ENCODE measurements at regions not wholly inside any gene's neighbourhood (a gene's known extent, or its start where the extent isn't known, plus 50 kb on each side); places are given as distances from the start of the nearest gene placed in this dataset.
"Not testable (repeated sequence)": the region's sequence is repeated elsewhere in the genome, so short reads cannot be mapped to it uniquely, and the experiment has no call there.

- DNase-seq (ENCODE audit: low read depth in 1 of 2, low spot score in 1 of 2) = no peak
These were observed 695.2 kb downstream of the GRXCR1 start for GRCh38 chr4:43587758-43588157.

DNA sequence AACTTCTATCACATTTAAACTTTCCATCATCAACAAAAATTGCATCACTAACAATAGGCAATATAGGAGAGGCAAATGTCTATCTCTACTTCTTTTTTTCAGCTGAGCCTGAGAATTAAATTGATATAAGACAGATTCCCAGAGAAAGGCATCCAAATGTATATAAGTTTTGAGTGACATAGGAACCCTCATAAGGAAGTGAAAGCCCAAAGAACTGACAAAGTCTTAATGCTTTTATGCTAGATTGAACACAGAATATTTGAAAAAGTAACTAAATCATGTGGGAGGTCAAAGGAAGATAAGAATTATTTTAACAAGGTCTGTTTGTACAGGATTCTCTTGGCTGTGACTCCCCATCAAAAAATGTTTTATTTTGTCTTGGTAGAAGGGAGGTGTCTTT lies 714.9 kb downstream of the GRXCR1 start:
- DNase-seq (ENCODE audit: low read depth in 1 of 2, low spot score in 1 of 2) = no peak

GRCh38 chr4:43607827-43608461 lies 715.4 kb downstream of the GRXCR1 start:
- no peak for DNase-seq (ENCODE audit: low read depth in 1 of 2, low spot score in 1 of 2)

- DNase-seq (ENCODE audit: low read depth in 1 of 2, low spot score in 1 of 2) = no peak
These were observed 726.7 kb downstream of the GRXCR1 start for GRCh38 chr4:43619219-43619618.

- DNase-seq (ENCODE audit: low read depth in 1 of 2, low spot score in 1 of 2) = not testable (repeated sequence)
These were observed 745.4 kb downstream of the GRXCR1 start for GRCh38 chr4:43637893-43638292.

DNA sequence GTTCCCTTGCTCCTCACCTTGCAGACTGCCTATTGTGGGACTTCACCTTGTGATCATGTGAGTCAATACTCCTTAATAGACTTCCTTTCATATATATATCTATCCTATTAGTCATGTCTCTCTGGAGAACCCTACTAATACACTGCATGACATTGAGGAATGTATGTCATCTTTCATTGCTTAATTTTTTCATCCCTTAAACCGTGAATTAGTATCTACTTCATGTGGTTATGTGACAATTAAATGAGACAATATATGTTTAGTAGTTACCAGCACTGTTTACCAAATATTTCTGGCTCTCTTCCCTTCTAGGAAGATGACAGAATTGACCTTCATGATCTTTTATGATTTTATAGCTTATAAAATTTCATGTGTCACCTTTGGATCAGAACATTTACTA lies 759.5 kb downstream of the GRXCR1 start:
- no peak for DNase-seq (ENCODE audit: low read depth in 1 of 2, low spot score in 1 of 2)

GRCh38 chr4:43659547-43659946 lies 767.0 kb downstream of the GRXCR1 start:
- not testable (repeated sequence) for DNase-seq (ENCODE audit: low read depth in 1 of 2, low spot score in 1 of 2)

- not testable (repeated sequence) for DNase-seq (ENCODE audit: low read depth in 1 of 2, low spot score in 1 of 2)
These were observed 776.2 kb downstream of the KCTD8 start for GRCh38 chr4:43672265-43672885.

DNA sequence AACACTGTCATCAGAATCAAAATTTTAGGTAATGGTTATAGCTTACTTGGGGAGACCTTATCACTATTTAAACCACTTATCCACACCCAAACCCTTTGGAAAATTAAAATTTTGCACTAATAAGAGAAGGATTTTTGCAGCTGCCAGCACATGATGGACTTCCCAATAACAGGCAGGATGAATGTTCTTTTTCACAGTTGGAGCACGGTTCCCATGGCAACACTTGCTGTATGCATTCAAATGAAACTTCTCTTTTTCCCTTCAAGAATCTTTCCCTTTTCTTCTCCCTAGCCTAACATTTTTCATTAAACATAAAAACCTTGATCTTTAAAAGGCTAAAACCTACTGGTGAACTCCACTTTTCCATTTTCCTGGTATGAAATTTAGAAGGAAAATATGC lies 768.2 kb downstream of the KCTD8 start:
- no peak for DNase-seq (ENCODE audit: low read depth in 1 of 2, low spot score in 1 of 2)

DNA sequence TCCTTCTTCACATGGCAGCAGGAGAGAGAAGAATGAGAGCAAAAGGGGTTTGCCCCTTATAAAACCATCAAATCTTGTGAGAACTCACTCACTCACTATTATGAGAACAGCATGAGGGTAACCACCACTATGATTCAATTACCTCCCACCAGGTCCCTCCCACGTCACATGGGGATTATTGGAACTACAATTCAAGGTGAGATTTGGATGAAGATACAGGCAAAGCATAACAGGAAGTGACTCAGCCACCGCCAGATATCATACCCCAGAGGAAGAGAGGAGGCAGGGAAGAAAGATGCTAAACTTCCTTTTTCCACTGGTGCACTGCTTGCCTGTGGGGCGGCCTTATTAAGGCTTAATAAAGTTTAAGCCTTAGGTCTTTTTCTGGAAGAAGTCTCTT lies 766.1 kb downstream of the KCTD8 start:
- no peak for DNase-seq (ENCODE audit: low read depth in 1 of 2, low spot score in 1 of 2)

- DNase-seq (ENCODE audit: low read depth in 1 of 2, low spot score in 1 of 2) = no peak
These were observed 758.5 kb downstream of the KCTD8 start for GRCh38 chr4:43690116-43690515.

- DNase-seq (ENCODE audit: low read depth in 1 of 2, low spot score in 1 of 2) = no peak
These were observed 754.7 kb downstream of the KCTD8 start for GRCh38 chr4:43693876-43694275.

DNA sequence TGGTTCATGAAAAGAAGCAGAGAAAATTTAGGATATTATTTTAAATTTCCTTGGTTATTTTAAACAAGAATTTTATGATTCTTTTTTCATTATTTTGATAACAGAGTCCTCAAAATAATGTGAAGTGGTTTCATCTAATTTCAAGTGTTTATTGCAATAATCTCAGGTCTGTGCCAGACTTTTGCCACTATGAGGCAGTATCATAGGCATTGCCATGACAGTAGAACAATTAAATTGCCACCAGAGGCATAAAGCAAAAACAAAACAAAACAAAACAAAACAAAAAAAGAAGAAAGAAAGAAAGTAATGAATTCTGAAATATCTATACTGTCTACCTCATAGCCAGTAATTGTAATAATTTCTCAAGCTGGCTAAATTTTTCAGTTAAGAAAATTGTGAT lies 739.2 kb downstream of the KCTD8 start:
- no peak for DNase-seq (ENCODE audit: low read depth in 1 of 2, low spot score in 1 of 2)

GRCh38 chr4:43716721-43717395 lies 731.8 kb downstream of the KCTD8 start:
- DNase-seq (ENCODE audit: low read depth in 1 of 2, low spot score in 1 of 2) = no peak

DNA sequence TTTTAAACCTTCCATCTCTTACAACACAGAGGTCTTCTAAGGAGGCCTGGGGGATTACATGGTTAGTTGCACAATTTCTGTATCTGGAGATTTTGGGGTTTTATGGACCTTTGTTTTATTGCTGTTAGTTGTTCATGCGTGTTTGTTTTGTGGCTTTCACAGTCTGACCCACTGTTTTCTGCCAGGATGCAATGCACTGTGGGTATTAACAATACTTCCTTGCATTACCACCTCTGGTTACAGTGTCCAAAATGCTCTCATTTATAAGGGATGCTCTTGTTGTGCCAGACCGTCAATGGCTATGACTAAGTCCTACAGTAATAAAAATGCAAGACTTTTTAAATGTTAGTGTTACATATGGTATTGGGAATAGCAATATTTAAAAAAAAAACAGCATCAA lies 730.2 kb downstream of the KCTD8 start:
- no peak for DNase-seq (ENCODE audit: low read depth in 1 of 2, low spot score in 1 of 2)

- DNase-seq (ENCODE audit: low read depth in 1 of 2, low spot score in 1 of 2) = no peak
These were observed 715.7 kb downstream of the KCTD8 start for GRCh38 chr4:43732829-43733426.

DNA sequence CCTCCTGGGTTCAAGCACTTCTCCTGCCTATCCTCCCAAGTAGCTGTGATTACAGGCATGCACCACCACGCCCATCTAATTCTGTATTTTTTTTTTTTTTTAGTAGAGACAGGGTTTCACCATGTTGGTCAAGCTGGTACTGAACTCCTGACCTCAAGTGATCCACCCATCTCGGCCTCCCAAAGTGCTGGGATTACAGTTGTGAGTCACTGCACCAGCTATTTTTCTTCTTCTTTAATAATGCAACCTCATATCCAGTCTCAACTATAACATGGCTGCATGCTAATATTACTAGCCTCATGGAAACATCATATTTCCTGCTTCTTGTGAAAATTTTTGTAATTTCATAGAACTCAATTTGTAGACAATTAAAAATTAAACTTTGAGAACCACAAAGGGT lies 706.5 kb downstream of the KCTD8 start:
- DNase-seq (ENCODE audit: low read depth in 1 of 2, low spot score in 1 of 2) = no peak

DNA sequence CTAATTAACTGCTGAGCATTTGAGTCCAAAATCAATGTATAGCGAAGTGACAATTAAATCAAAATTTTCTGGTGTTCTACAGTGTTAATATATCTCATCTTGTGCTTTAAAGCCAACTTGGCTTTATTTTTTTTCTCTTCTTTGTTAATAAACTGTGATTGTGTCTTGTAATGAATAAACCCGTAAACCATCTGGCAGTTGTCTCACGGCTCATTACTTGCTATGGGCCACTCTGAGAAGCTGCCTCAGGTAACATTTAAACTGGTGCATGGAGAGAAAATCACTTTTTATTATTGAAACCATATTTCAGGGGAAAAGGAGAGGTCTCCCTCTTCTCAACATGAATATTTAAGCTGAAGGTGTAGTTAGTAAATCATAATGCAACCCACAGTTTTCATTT lies 694.0 kb downstream of the KCTD8 start:
- DNase-seq (ENCODE audit: low read depth in 1 of 2, low spot score in 1 of 2) = no peak

GRCh38 chr4:43757147-43757546 lies 691.5 kb downstream of the KCTD8 start:
- DNase-seq (ENCODE audit: low read depth in 1 of 2, low spot score in 1 of 2) = no peak

GRCh38 chr4:43758836-43759235 lies 689.8 kb downstream of the KCTD8 start:
- no peak for DNase-seq (ENCODE audit: low read depth in 1 of 2, low spot score in 1 of 2)

GRCh38 chr4:43763029-43763610 lies 685.5 kb downstream of the KCTD8 start:
- DNase-seq (ENCODE audit: low read depth in 1 of 2, low spot score in 1 of 2) = no peak

GRCh38 chr4:43765514-43765913 lies 683.1 kb downstream of the KCTD8 start:
- DNase-seq (ENCODE audit: low read depth in 1 of 2, low spot score in 1 of 2) = no peak
